ENCODE measurements at regions not wholly inside any gene's neighbourhood (a gene's known extent, or its start where the extent isn't known, plus 50 kb on each side); places are given as distances from the start of the nearest gene placed in this dataset.

GRCh38 chr7:136654406-136654805, 214.0 kb upstream of the CHRM2 start:
- TF ChIP-seq RNF2 (IDR thresholded peaks at IDR 0.05; ENCODE audit: borderline replicate concordance, low read depth) (no peak), EP300 (IDR thresholded peaks at IDR 0.05) (no peak), JUN (IDR thresholded peaks at IDR 0.05) (no peak), ELK1 (IDR thresholded peaks at IDR 0.05; ENCODE audit: low read depth, low read length) (no peak)
- TF ChIP-seq, protein P1, sequence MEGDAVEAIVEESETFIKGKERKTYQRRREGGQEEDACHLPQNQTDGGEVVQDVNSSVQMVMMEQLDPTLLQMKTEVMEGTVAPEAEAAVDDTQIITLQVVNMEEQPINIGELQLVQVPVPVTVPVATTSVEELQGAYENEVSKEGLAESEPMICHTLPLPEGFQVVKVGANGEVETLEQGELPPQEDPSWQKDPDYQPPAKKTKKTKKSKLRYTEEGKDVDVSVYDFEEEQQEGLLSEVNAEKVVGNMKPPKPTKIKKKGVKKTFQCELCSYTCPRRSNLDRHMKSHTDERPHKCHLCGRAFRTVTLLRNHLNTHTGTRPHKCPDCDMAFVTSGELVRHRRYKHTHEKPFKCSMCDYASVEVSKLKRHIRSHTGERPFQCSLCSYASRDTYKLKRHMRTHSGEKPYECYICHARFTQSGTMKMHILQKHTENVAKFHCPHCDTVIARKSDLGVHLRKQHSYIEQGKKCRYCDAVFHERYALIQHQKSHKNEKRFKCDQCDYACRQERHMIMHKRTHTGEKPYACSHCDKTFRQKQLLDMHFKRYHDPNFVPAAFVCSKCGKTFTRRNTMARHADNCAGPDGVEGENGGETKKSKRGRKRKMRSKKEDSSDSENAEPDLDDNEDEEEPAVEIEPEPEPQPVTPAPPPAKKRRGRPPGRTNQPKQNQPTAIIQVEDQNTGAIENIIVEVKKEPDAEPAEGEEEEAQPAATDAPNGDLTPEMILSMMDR (IDR thresholded peaks at IDR 0.05) = no peak
